Kidney (tissue), 13 donors: ENCODE measurements at regions not wholly inside any gene's neighbourhood (a gene's known extent, or its start where the extent isn't known, plus 50 kb on each side); places are given as distances from the start of the nearest gene placed in this dataset.
"Not testable (repeated sequence)": the region's sequence is repeated elsewhere in the genome, so short reads cannot be mapped to it uniquely, and the experiment has no call there.

Experiments used
- DNase-seq, 5 donors: peaks; one replicate each; pipeline ENCODE4 v3.0.0-alpha.2; 2013 to 2020
- FAIRE-seq: peaks from 2 replicates; lab custom pipeline; 2012; peaks lifted over from hg19 to GRCh38; lab: Jason Lieb, UNC
- H3K27ac ChIP-seq, 2 donors: one replicate each; pipeline ENCODE4 v1.7.0; 2013; ENCODE audit warnings: low read depth in 2 of 2, low read length in 2 of 2, inconsistent platforms in 1 of 2
- H3K27me3 ChIP-seq: one replicate; pipeline ENCODE4 v1.7.1; 2013; ENCODE audit warnings: low read length, inconsistent platforms; ENCODE audit not compliant: control insufficient read depth, insufficient read depth
- H3K36me3 ChIP-seq, 3 donors: one replicate each; pipeline versions ENCODE4 v1.7.0 to v1.7.1; 2013; ENCODE audit warnings: low read length in 3 of 3, control low read depth in 1 of 3, inconsistent platforms in 1 of 3; ENCODE audit not compliant: insufficient read depth in 3 of 3, control insufficient read depth in 2 of 3
- H3K4me1 ChIP-seq, 3 donors: one replicate each; pipeline versions ENCODE4 v1.7.0 to v1.7.1; 2013; ENCODE audit warnings: low read length in 3 of 3, inconsistent platforms in 1 of 3, low read depth in 1 of 3; ENCODE audit not compliant: control insufficient read depth in 2 of 3, insufficient read depth in 2 of 3
- H3K4me3 ChIP-seq, 3 donors: one replicate each; pipeline versions ENCODE4 v1.7.0 to v1.8.1; 2013; ENCODE audit warnings: low read length in 3 of 3, control low read depth in 1 of 3, inconsistent platforms in 1 of 3
- H3K9ac ChIP-seq, 3 donors: one replicate each; pipeline versions ENCODE4 v1.7.0 to v1.7.1; 2013; ENCODE audit warnings: low read length in 3 of 3, control low read depth in 1 of 3, inconsistent platforms in 1 of 3
- H3K9me3 ChIP-seq, 3 donors: one replicate each; pipeline versions ENCODE4 v1.7.0 to v1.7.1; 2013; ENCODE audit warnings: low read length in 3 of 3, control low read depth in 1 of 3, inconsistent platforms in 1 of 3; ENCODE audit not compliant: control insufficient read depth in 2 of 3, insufficient read depth in 1 of 3
- CTCF ChIP-seq: IDR thresholded peaks from 3 replicates; pipeline ENCODE4 v1.5.1; 2012; ENCODE audit warnings: mild to moderate bottlenecking, moderate library complexity, borderline replicate concordance; ENCODE audit not compliant: insufficient read depth; ENCODE audit errors: extremely low read depth
- intact Hi-C: fragments of 100-400 bp; cut with DNase I; formaldehyde crosslinking; loops from one replicate; pipeline ENCODE4 v1.11.1; 2022
- donor health status: control.
- donor health status: control.
- donor health status: control.
- donor health status: control.
- donor health status: control.
- donor health status: DM: yes; HTN: yes; CAD: no.
- donor health status: Normal renal cell carcinoma (clear cell type).

- FAIRE-seq (no peak), DNase-seq (peak in 2 of 5 donors; percentile 33 to 34)
Observed at GRCh38 chr2:242040681-242041080, 171.2 kb downstream of the RTP5 start.

GRCh38 chr2:242041816-242042215 is 172.3 kb downstream of the RTP5 start:
- no peak for DNase-seq
- H3K9me3 ChIP-seq, result no peaks in the 10 kb centered on the region
- TF ChIP-seq CTCF, result no peak
- no peak overlapping the region for H3K4me3 ChIP-seq
- no peaks in the 10 kb centered on the region for H3K36me3 ChIP-seq
- no peaks in the 10 kb centered on the region for H3K27me3 ChIP-seq
- no peak overlapping the region for H3K9ac ChIP-seq
- intact Hi-C loops, result no loop called here
- FAIRE-seq, result no peak
- no peaks in the 10 kb centered on the region for H3K4me1 ChIP-seq
- no peak overlapping the region for H3K27ac ChIP-seq

More at GRCh38 chr2:242040681-242041080, 171.2 kb downstream of the RTP5 start:
- Histone ChIP-seq H3K36me3 (no peaks in the 10 kb centered on the region), H3K9ac (no peak overlapping the region), H3K9me3 (no peaks in the 10 kb centered on the region), H3K27ac (no peak overlapping the region), H3K4me3 (no peak overlapping the region), H3K4me1 (no peaks in the 10 kb centered on the region), H3K27me3 (no peaks in the 10 kb centered on the region)
- intact Hi-C loops, result no loop called here
- no peak for TF ChIP-seq CTCF

- Histone ChIP-seq H3K4me1 (no peaks in the 10 kb centered on the region), H3K4me3 (no peak overlapping the region), H3K9ac (no peak overlapping the region), H3K27ac (no peak overlapping the region), H3K27me3 (peaks cover 6% of the 10 kb centered on the region), H3K36me3 (no peaks in the 10 kb centered on the region), H3K9me3 (no peaks in the 10 kb centered on the region)
- FAIRE-seq (no peak), DNase-seq (peak in 2 of 5 donors; percentile 7 to 10)
- TF ChIP-seq CTCF, result no peak
- intact Hi-C loops, result no loop called here
Observed at GRCh38 chr2:242043538-242044312, 174.2 kb downstream of the RTP5 start.

GRCh38 chr2:242044313-242044590 is 174.7 kb downstream of the RTP5 start:
- Histone ChIP-seq H3K4me3 (no peak overlapping the region), H3K27ac (no peak overlapping the region), H3K27me3 (peaks cover 6% of the 10 kb centered on the region), H3K36me3 (no peaks in the 10 kb centered on the region), H3K9me3 (no peaks in the 10 kb centered on the region), H3K4me1 (no peaks in the 10 kb centered on the region), H3K9ac (no peak overlapping the region)
- TF ChIP-seq CTCF, result no peak
- no peak for FAIRE-seq
- DNase-seq, result no peak
- intact Hi-C loops, result no loop called here

- H3K36me3 ChIP-seq, H3K4me3 ChIP-seq, H3K9ac ChIP-seq, FAIRE-seq, H3K27me3 ChIP-seq, H3K9me3 ChIP-seq, H3K27ac ChIP-seq, H3K4me1 ChIP-seq, intact Hi-C loops, DNase-seq: not testable (repeated sequence)
Observed at GRCh38 chr2:242045596-242046144, 176.1 kb downstream of the RTP5 start.
